SK-N-MC (cell line): ENCODE measurements at regions not wholly inside any gene's neighbourhood (a gene's known extent, or its start where the extent isn't known, plus 50 kb on each side); places are given as distances from the start of the nearest gene placed in this dataset.

Source experiments
- EZH2 ChIP-seq: fragments of 200-600 bp; sonication (generic); IDR thresholded peaks from one replicate; pipeline ENCODE4 v1.6.1; 2017; ENCODE audit warnings: antibody characterized with exemption
- FOXP2 ChIP-seq: optimal IDR thresholded peaks from 2 replicates; pipeline ENCODE3; 2011; ENCODE audit warnings: mild to moderate bottlenecking, moderate library complexity; ENCODE audit not compliant: insufficient read depth; ENCODE audit errors: extremely low read length, control extremely low read depth
- POLR2AphosphoS5 ChIP-seq: IDR thresholded peaks from 2 replicates; pipeline ENCODE4 v1.6.1; 2012; ENCODE audit warnings: mild to moderate bottlenecking, low read depth, low read length, borderline replicate concordance

- TF ChIP-seq POLR2AphosphoS5 (no peak), EZH2 (no peak), FOXP2 (no peak)
Measured at GRCh38 chr10:70962686-70963085, 74.3 kb upstream of the PCBD1 start.
